GM18868 (cell line): ENCODE measurements at regions not wholly inside any gene's neighbourhood (a gene's known extent, or its start where the extent isn't known, plus 50 kb on each side); places are given as distances from the start of the nearest gene placed in this dataset.
"Not testable (repeated sequence)": the region's sequence is repeated elsewhere in the genome, so short reads cannot be mapped to it uniquely, and the experiment has no call there.

ENCODE experiments used
- ATAC-seq: cut with Tn5 transposase; IDR thresholded peaks from one replicate; pipeline ENCODE4 v1.9.1; 2021; ENCODE audit warnings: mild to moderate bottlenecking, moderate library complexity; ENCODE audit not compliant: unreplicated experiment

DNA sequence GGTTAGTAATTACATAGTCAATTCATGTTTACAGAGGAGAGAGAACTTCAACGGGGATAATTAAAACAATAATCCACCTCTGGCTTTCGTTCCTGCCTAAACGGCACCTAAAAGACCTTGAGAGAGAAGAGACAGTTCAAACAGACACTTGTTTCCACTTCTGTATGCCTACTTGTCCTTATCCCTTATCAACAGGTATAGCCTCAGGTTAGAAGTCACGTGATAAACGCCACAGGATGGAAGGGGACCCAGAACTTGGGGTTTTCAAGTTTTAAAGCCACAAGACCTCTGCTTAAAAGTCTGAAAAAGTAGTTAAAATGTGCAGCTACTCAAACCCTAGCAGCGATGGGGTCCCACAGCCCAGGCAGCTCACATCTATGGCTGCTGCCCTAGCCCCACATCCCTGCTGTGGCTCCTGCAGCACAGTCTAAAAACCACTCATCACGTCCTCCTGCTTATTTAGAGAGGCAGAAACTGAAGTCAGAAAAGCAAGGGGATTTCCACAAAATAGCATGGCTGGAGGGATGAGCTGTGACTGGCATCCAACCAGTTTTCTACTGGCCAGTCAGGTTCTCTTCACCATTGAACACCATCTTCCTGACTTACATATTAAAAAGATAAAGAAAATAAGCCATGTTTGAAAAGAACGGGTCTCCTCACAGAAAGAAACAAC is 51.2 kb upstream of the SEC16B start:
- peak; percentile 76 for ATAC-seq

DNA sequence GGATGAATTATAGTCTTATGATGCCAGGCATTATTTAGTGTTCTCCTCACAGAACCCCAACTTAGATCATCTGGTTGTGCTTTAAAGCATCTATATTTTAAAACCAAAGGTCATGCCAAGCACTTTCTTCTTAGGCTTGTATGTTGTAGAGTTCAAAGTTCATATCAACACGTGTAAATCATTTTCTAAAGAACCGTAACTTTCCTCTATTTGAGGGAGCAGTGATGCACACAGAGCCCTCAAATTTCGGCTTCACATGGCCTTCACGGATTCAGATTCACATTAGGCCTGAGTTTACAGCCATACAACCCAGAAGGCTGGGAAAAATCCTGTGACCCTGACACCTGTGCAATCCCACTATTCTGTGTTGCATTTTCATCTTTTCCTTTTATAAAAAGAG is 52.1 kb upstream of the SEC16B start:
- no peak for ATAC-seq

DNA sequence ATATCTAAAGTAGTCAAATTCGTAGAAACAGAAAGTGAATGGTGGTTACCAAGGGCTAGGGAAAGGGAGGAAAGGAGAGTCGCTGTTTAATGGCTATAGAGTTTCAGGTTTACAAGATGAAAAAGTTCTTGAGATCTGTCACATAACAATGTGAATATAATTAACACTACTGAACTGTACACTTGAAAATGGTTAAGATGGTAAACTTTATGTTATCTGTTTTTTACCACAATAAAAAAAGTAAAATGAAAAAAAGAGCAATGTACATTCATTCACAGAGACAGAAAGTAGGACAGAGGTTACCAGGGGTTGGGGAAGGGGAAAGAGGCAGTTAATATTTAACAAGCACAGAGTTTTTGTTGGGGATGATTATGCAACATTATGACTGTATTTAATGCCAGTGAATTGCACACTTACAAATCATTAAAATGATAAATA is 53.3 kb upstream of the SEC16B start:
- ATAC-seq = no peak

DNA sequence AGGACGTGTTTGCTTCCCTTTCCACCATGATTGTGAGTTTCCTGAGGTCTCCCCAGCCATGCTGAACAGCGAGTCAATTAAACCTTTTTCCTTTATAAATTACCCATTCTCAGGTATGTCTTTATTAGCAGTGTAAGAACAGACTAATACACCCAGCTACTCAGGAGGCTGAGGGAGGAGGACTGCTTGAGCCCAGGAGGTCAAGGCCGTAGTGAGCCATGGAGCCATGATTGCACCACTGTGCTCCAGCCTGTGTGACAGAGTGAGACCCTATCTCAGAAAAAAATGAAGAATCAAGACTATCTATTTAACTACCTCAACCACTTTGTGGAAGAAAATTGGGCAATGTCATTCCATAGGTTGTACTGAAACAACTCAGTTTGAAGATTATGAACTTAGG is 54.6 kb upstream of the SEC16B start:
- ATAC-seq = no peak

DNA sequence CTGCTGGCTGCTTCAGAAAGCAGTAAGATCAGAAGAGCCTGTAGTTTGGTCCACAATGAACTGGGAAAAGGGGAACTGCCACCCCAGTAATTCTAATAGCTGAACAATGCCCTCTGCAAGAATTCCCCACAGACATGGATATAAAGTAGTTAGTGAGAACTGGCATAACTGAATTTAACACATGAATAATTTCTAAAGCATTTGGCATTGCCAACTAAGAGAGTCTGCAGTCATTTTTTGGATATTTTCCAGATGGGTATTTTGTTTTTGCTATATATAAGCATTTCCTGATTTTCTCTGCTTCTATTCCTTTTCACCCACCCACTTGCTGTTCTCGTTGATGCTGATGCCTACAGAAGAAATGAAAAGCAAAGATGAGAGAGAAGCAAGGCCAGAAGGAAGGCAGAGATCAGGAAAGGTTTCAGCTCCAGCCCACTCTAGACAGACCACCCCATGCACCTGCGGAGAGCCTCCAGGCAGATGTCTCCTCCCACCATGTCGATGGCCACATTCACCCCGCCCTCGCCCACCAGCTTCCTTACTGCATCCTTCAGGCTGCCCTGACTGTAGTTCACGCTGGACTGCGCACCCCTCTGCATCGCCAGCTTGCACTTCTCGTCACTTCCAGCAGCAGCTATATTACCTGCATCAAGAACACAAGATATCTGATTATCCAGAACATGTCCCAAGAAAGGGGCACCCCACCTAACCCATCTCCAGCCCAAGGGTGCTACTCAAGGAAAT is 55.9 kb upstream of the SEC16B start:
- ATAC-seq = no peak

DNA sequence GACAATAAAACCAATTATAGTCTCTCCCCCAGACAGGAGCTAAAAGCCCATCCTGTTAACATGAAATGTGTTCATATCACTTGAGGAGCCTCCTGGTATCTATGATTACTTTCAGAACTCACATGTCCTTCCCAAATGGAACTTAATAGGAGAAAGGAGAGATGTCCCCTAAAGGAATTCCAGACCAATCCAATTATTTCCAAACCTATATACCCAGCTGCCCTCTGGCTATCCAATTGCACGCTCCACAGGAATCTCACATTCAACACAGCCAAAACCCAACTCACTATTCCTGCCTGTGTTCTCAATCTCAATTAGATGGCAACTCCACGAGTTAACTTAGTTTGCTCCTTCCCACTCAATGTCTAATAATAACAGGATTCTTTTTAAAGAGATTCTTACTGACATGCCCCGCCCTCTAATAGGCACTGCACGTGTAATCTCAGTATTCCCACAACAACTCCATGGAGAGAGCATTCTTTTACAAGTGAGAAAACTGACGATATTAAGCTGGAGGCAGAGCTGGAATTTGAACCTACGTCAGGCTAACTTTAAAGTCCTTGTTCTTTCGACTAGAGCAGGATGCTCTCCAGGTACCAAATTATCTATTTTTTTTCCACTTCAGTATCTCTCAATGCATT is 59.1 kb upstream of the SEC16B start:
- no peak for ATAC-seq

DNA sequence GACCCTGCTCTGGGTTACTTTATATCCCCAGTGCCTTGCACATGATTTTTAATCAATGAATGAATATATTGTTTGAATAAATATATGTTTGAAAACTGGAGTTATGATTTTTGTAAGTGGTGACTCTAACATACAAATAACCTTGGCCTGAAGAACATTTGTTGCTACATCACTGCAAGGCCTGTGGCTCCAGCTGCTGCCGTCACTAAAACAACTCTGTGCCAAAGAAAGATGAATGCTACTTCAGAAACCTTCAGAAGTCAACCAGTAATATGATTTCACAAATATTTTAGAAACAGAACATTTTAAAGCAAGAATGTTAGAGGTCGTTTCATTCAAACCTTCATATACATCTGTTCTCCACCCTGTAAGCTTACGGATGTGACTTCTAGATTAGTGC is 60.6 kb upstream of the SEC16B start:
- no peak for ATAC-seq

DNA sequence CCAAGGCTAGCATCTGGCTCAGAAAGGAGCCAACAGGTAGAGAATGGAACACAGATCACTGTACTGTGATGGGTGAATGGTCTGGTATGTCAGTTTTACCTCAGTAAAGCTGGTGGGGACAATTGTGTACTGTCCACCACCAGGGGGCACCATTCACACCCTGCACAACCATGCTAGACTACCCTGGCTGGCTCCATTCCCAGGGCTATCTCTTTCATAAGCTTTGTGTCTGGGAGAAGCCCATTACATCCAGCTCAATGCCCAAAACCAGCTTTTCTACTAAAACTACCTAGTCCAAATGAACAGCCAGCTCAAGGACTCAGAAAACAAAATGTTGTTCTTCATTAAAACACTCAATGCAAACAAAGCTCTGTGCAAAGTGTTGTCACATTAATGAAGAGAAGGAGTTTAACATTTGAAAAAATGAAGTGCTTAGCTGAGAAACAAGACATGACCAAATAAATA is 62.0 kb upstream of the RASAL2 start:
- ATAC-seq = peak; percentile 96

DNA sequence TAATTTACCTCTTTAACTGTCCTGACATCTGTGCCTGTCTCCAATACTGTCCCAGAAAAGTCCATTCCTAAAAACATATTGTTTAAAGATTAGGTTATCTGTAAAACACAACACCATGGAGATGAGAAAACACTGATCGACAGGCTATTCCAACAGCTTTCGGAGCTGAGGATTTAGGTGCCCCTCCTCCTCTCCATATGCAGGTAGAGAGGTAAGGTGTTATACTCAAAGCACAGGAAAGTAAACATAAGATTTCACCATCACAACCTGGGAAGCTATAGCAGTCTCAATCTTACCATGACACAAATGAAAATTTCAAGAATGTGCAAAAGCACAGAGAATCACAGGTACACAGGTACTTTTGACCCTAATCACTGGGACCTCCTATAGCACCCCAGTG is 60.9 kb upstream of the RASAL2 start:
- ATAC-seq = no peak

DNA sequence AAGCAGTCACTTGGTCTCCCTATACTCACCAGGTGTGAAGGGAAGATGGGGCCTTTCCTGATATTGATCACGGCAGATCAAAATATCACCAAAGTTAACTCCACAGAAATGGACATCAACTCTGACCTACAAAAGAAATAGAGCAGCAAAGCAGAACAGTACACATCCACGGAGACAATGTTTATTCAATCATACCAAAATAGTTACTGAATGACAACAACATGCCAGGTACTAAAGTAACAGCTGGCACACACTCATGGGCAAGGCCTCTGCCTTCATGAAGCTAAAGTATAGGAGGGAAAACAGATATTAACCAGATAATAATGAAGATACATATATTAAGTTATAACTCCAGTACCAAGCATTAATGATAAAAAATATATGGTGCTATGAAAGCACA is 59.2 kb upstream of the RASAL2 start:
- no peak for ATAC-seq

DNA sequence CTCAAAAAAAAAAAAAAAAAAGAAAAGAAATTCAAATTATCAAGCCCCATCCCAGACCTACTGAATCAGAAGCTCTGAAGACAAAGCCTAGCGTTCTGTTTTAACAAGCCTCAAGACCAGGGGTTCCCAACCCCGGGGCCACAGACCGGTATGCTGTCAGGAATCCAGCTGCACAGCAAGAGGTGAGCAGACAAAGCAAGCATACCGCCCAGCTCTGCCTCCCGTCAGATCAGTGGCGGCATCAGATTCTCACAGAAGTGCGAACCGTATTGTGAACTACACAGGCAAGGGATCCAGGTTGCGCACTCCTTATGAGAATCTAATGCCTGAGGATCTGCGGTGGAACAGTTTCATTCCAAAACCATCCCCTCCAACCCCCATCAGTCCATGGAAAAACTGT is 57.8 kb upstream of the RASAL2 start:
- no peak for ATAC-seq

DNA sequence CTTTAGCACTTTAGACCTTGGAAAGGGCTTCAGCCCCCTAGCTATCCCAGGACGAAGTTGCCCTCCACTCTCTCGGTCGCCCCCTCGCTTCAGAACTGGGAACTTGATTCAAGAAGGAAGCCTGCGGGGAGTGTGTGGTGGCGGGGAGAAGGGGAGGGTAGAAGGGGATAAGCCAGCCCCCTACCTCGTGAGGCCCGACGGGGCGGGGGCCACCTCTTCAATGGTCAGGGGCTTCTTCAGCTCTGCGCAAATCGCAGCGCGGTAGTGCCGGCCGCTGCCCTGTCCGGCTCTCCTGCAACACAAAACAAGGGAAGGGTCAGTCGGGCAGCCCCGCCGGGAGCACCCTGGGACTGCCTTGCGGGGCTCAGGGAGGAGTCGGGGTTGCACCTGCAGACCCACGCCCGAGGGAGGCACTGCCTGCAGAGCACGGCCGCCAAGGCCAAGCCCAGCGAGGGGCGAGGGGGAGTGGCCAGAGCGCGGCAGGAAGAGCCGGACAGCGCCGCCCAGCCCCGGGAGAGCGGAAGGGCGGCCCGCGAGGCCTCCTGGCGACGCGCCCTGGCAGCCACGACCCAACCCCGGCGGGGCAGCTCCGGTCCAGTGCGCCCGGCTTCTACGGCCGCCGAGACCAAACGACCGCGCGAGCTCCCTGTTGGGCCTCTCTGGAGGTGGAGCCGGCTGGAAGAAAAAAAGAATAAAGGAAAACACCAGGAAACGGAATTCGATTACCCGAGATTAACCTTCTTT is 56.2 kb upstream of the RASAL2 start:
- ATAC-seq = peak; percentile 45

DNA sequence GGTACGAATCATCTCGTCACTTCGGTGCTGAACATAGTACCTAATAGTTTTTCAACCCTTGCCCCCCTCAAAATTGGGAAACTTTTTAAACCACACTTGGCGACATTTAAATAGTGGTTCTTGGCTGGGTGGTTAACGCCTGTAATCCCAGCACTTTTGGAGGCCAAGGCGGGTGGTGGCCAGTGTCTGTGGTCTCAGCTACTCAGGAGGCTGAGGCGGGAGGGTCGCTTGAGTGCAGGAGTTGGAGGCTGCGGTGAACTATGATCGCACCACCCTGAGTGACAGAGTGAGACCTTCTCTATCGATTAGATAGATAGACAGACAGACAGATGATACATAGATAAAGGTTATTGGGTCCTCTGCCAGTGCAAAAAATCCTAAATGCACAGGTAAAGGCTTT is 55.5 kb upstream of the RASAL2 start:
- no peak for ATAC-seq

DNA sequence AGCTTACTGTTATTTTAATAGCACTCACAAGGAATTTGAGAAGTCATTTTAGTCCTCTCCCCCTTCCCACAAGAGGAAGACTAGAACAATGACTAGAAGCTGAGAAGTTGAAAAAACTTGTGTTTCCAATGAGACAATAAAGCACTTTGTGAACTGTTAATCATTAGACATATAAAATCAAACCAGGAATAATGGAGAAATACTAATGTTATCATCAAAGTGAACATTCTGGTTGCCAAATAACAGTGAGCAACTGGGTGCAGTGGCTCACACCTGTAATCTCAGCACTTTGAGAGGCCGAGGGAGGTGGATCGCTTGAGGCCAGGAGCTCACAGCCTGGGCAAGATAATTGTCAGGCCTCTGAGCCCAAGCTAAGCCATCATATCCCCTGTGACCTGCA is 54.0 kb upstream of the RASAL2 start:
- no peak for ATAC-seq

DNA sequence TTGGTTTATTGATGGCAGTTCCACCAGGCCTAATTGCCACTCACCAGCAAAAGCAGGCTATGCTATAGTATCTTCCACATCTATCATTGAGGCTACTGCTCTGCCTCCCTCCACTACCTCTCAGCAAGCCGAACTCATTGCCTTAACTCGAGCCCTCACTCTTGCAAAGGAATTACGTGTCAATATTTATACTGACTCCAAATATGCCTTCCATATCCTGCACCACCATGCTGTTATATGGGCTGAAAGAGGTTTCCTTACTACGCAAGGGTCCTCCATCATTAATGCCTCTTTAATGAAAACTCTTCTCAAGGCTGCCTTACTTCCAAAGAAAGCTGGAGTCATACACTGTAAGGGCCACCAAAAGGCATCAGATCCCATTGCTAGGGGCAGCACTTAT is 50.0 kb upstream of the RASAL2 start:
- not testable (repeated sequence) for ATAC-seq
